ENCODE measurements at regions not wholly inside any gene's neighbourhood (a gene's known extent, or its start where the extent isn't known, plus 50 kb on each side); places are given as distances from the start of the nearest gene placed in this dataset.
A peak's percentile ranks its signal among the peaks of the same experiment; 100 is the strongest.

DNA sequence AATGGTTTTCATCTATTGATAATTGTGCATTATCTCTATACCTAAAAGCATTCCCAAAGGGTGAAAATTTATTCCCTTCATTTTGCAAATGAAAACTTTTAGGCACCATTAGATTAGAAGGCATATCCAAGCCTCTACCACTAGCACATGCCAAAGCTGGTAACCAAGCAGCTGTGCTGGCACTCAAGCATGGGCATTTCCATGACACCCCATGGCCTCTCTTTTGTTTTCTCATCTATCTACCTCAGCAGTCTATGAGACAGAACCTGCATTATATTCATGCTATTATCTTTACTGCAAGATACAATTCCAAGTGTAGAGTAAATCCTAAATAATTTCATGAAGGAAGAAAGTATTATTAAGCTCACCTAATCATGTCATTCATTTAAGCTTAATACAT lies 334.3 kb upstream of the LRRC7 start:
- no peak for DNase-seq (ENCODE audit: low spot score)

DNA sequence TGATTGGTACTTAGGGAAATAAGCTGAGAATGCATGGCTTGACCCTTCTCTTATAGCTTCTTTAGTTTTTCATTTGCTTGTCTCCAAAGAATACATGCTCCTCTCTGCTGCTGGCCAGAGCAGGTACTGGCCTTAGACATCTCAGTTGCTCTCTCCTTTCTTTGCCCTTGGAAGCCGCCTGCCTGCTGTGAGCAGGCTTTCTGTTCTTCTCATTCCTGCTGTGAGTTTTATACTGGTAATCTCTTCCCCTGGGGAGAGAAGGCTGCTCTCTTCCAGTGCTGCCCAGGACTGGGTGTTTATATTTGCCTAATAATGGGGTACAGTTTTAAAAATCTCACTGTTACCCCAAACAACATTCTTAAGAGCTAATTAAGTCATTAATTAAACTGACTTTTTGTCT lies 323.5 kb upstream of the LRRC7 start:
- DNase-seq (ENCODE audit: low spot score), result no peak

DNA sequence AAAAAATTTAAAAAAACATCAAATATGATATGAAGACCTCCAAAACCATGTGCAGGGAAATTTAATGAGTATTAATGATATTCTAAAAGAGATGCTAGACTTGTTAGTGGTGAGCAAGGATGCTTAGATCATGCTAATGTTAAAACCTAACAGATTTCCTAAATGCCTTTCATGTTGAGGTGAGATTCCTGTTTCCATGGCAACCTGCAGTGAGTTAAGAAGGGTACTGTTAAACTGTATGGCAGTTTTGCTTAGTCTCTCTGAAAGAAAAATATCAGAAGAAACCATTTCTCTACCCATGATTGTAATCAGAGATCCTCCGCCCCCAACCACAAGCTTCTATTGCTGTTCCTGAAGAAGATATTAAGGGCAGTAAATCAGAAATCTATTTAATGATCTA lies 321.6 kb upstream of the LRRC7 start:
- no peak for DNase-seq (ENCODE audit: low spot score)

DNA sequence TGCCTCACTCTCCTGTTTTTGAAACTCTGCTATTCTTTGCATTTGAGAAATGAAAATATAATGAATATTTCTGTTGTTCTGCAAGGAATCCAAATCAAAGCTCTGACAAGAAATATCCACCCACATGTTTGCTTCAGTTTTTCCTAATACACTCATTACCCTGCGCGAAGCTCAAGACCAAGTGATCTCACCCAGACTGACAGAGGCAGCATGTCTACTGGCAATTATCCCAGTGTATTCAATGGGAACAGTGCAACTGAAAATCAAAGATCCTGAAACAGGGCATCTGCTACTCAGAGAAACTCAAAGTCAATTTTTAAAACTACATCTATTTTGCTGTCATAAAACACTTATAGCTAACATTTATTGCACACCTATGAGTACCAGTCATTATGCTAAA lies 321.0 kb upstream of the LRRC7 start:
- DNase-seq (ENCODE audit: low spot score), result no peak

DNA sequence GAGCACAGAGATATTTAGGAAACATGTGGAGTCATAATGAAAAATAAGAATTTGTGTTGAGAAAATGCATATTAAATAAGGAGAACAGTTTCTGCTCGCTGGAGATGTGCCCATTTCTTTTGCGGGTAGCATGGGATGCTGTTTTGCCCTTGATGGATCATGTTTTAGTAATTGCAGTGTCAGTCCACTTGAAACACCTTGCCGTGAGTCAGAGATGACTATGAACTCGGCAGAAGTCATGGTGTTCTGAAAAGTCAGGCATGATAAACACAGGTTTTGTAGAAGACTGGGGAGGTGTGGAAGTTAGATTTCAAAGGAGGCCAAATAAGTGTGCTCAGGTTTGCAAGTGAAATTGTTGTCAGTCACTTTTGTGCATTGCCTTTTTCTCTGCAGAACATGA lies 315.0 kb upstream of the LRRC7 start:
- DNase-seq (ENCODE audit: low spot score), result no peak

DNA sequence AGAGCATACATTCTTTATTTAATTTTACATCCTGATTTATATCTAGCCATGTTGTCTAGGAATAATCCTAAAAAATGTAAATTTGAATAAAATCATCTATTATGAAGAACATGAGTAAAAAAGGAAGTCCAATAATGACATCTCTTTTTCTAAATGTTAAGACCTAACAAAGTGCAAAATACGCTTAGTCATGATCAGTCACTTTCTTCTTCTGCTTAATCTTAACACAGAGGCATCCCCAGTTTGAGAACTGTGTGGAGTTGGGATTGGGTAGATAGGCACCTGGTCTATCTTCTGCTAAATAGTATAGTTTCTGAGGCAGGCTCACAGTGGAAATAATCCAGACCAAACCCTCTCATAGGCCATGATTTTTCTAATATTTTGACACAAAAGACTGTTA lies 311.7 kb upstream of the LRRC7 start:
- no peak for DNase-seq (ENCODE audit: low spot score)

DNA sequence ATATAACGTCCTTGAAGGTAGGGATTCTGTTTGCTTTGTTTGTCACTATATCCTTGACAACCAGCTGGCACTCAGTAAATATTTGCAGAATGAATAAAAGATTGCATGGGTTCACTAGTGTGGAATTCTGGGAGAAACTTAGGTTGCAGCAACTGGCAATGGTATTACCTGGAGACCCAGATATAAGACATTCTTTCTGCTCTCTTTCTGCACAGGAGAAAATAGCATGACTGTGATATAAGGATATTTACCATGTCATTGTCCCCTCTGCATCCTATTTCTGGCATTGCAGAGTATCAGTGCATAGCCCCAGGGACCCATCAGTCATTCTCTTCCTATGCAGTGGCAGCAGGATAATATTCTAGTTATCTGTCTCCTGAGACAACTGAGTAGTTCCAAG lies 308.9 kb upstream of the LRRC7 start:
- DNase-seq (ENCODE audit: low spot score), result no peak

DNA sequence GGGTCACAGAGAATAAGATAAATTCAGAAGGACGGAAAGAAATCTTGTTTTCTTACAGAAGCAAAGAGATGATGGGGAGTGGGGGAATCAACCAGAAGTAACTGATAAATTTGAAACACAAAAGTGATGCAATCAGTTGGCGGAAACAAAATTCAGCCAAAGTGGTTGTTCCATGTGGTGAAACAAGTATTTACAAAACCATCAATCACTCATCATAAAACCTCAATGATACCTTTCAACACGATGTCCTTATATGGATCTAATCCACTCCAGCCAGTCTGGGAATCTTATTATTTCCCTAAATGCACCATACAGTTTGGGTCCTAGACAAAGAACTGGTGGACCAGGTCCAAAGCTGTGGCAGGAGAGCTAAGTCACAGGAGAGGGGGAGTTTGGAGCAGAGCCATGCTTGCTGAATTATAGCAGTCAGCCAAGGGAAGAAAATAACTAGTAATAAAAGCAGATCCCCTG lies 303.8 kb upstream of the LRRC7 start:
- no peak for DNase-seq (ENCODE audit: low spot score)

DNA sequence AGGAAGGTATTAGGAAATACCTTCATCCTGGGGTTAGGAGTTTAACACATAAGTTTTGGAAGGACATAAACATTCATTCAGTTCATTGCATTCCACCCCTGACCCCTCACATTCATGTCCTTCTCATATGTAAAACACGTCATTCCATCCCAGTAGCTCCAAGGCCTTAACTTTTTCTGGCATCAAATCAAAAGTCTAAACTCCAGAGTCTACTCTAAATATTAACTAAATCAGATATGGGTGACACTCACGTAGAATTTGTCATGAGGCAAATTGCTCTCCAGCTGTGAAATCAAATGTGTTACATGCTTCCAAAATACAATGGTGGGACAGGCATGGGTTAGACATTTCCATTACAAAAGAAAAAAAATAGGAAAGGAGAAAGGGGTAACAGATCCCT lies 298.2 kb upstream of the LRRC7 start:
- DNase-seq (ENCODE audit: low spot score), result no peak

DNA sequence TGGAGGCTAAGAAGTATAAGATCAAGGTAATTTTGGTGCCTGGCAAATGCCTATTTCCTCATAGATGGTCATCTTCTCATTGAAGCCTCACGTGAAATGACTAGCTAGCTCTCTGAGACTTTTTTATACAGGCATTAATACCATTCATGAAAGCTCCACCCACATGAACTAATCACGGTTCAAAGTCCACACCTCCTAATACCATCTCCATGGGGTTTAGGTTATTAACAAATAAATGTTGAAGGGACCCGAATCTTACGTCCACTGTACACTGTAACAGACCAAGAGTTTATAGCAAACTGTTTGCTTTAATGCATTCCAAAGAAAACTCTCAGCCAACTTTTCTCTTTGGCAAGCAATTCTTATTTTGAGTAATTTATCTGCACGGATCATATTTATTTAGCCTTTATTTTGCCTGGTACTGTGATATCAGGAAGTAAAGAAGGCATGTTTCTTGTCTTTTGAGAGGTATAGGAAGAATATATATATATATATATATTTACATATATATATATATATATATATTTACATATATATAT lies 296.1 kb upstream of the LRRC7 start:
- DNase-seq (ENCODE audit: low spot score), result no peak

DNA sequence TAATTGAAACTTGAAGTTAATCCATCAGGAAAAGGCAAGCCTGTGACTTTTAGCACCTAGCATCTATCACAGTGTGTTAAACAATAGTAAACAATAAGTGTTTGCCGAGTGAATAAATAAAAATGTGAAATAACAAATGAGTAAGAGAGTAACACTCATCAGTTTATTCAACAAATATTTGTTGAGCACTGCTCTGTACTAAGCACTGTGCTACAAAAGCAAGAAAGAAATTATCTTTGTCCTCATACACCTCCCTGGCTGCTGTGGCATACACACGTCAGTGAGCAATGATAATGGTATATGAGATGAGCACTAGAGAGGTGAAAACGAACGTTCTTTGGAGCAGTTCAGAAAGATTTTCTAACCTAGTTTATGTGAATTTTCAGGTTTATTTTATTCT lies 295.0 kb upstream of the LRRC7 start:
- no peak for DNase-seq (ENCODE audit: low spot score)

DNA sequence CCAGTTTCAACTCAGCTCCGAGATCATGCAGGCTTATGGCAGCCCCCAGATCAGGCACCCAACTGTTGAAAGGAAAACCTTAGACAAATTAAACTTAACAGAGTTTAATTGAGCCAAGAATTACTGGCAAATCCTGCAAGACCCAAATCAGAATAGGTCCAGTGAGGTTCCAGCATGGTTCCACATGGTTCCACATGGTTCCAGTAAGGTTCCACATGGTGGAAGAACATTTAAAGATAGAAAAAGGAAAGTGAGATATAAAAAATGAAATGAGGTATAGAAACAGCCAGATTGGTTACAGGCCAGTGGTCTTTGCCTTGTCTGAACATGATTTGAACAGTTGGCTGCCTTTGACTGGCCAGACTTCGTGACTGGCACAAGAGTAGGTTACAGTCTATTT lies 288.8 kb upstream of the LRRC7 start:
- no peak for DNase-seq (ENCODE audit: low spot score)

DNA sequence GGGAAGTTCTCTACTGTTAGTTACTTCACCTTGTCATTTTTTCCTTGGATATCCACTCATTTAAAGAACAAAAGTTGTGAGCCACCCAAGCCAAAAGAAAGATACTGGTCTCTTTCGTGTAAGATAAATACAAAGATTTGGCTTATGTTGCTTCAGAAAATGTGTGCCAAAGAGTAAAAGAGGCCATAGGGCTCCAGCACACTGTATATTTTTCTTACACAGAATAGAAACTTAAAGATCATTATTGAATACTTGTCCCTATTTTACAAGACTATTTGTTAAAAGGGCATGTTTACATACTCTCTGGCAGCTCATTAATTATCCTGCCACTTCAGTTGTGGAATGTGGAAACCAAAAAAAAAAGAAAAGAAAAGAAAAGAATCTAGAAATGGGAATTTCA lies 284.2 kb upstream of the LRRC7 start:
- no peak for DNase-seq (ENCODE audit: low spot score)

DNA sequence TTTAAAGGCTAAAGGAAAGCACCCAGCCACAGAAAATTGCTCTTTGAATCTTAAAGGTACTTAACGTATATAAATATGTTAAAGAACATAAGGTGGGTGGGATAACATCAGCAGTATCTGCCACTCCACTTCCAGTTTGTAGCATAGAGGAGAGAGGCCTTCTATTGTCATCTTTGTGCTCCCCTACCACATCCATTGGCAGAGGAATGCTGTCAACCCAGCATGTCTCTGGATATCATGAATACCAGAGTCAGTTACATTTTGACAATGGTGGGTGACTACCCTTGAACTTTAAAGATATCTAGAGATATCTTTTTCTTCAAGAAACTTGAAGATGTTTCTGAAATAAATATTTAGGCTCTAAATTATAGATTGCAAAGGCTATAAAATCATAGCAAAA lies 283.2 kb upstream of the LRRC7 start:
- no peak for DNase-seq (ENCODE audit: low spot score)

DNA sequence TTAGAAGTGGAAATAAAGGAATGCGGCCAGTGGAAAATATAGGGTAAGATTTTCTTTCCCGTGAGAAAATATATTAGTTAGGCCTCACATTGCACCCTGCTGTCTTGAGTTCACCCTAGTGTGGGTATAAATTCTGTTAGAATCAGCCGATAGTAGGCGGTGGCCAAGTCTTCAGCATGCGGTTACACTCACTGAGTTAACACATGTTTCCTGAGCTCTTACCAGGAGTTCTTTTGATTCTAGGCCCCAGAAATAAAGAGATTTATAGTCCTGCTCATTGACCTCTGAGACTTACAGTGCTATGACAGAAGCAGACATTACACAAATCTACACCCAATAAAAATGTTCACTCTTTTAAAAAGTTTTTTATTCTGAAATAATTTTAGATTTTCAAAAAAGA lies 279.3 kb upstream of the LRRC7 start:
- no peak for DNase-seq (ENCODE audit: low spot score)

DNA sequence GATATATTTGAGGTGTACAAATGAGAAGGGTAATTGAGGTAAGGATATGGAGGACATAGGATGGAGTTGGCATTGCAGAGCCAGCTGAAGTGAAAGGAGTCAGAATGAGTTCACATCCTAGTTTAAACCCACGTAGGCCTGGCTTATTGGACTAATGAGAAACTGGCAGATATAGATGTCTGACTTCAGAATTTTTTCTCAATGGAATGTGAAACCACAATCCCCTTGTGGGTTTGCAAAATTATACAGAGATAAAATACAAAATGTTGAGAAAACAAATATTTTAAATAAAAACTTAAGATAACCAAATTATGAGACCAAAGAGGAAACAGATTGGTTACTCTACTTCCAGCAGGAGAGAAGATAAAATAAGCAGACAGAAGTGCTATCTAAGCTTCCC lies 277.4 kb upstream of the LRRC7 start:
- no peak for DNase-seq (ENCODE audit: low spot score)

DNA sequence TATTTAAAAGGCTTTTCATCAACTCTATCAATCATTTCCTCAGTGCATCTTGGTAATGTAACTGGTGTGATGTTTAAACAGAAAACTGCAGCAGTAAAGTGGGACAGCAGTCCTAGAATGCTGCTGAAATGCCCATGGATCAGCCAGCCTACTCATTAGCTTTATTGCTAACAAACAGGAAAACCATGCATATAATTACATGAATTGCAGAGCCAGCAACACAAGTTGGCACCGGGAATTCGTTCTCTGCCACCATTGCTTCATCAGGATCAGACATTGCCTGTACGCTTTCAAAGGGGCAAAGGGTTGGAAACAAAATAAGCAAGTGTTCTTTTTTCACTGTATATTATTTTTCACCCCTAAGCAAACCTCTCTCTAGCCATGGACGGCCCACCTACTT lies 276.2 kb upstream of the LRRC7 start:
- no peak for DNase-seq (ENCODE audit: low spot score)

DNA sequence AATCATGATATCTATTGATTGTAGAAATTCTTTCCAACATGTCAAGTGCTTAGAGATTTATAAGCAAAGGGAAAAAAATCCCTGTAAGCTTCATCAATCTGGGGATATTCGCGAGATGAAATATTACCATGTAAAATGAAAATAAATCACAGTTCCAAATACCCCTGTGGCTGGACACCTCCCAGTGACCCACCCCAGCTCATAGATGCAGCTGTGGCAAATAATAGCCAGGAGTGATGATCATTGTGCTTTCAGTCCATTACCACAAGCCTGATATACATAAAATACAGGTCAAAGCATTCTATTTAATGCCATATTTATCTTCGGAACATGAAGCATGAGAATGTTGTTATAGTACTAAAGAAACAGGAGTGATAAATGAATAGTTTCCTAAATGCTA lies 274.9 kb upstream of the LRRC7 start:
- no peak for DNase-seq (ENCODE audit: low spot score)

DNA sequence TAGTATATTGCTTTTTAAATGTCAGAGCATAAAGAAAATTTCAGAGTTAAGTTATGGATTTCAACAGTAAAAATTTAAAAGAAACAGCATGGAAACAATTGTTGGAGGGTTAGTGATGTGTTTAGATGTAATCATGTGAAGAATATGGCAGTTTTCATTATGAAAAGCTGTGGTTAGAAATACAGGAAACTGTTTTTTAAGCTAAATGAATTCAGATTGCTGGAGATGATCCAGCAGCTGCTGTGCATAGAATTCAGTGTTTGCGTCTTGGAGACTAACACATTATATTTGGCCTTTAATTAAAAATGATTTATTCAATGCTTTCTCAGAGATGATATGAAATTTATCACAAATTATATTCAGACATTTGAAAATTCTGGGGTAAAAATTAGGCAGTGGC lies 273.6 kb upstream of the LRRC7 start:
- DNase-seq (ENCODE audit: low spot score), result no peak

DNA sequence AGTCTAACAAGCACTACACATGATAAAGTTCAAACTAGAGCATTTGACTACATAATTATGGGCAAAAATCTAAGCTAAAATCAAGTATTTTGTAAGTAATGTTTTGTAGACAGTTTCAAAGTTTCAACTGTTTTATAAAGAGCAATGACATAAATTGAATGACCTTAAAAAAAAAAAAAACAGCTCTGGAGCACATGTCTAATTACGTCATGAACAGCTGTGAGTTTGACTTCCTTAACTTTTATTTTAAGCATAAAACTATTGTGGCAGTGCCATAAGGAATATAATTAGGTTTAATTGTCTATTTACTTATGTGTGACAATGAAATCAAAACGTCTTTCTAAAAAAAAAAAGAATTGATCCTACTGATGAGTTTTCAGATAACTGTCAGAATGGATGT lies 272.5 kb upstream of the LRRC7 start:
- no peak for DNase-seq (ENCODE audit: low spot score)

DNA sequence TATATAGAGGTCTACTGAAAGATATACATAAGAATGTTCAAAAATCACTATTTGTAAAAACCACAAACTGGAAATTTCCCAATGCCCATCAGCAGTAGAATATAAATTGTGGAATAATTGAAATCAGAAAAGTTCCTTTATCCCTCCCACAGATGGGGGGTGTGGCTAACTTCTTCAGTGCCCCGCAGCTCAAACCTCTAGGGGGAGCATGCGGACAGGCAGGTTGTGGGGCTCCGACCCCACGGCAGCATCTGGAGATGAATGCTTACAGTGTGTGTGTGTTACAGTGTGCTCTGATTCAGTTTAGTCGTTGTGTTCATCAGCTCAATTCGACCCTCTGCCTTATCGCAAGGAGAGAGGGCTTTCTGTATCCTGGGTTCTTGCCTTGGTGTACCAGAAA lies 262.1 kb upstream of the LRRC7 start:
- peak; percentile 11 for DNase-seq (ENCODE audit: low spot score)

DNA sequence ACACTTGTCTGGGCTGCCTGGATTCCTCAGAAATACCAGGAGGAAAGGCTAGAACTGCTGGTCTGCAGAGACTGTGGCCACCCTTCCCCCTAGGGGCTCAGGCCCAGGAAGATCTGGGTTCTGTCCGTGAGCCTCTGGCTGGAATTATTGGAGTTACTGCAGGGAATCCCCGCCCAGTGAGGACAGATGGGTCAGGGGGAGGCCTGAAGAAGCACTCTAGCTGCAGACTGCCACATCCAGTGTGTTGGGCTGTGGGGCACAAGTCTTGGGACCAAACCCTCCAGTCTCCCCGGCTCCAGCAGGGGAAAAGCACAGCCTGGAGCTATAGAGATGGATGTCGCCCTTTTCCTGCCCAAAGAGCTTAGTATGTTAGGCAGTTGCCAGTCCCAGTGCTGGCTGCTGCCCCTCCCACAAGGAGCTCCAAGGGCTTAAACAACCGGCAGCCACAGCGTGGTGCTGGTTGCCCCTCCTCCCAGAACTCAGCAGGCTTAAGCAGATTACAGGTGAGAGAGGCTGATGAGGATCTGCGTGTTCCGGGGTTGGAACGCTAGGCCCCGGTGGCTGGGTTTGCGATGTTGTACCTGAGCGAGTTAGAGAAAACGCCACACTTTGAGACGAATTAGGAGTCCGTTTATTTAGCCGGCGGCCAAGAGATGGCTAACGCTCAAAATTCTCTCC lies 255.5 kb upstream of the LRRC7 start:
- DNase-seq (ENCODE audit: low spot score), result no peak

DNA sequence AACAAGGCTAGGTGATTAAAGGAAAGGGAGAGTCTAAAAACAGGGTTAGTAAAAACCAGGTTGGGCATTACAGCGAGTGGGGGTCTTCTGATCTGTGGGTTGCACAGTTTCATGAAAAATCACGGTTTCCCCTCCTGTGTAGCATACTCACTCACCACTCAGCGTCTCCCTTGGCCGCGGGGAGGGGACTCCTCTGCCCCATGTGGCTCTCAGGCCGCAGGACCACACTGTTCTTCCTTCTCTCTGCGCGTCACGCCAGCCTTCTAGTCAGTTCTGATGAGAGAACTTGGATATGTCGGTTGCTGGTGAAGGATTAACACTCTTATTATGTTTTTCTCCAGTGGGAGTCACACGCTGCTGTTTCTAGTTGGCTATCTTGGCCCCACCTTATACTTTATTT lies 254.6 kb upstream of the LRRC7 start:
- no peak for DNase-seq (ENCODE audit: low spot score)

DNA sequence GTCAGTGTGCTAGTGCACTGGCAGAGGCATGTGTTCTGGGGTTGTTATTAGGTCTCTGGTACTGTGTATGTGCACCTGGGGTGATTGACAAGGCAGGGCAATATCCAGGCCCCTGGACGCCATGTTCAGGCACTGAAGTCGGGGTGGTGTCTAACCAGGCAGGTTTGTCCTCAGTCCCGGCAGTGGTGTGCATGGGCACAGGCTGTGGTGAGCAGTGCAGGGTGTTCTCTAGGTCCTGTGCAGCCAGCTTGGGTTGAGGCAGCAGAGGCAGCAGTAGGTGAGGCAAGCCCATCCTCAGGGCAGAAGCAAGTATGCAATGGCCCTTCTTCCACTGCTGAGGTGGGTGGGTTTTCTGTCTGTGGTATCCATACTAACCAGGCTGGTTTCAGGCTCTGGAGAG lies 252.3 kb upstream of the LRRC7 start:
- no peak for DNase-seq (ENCODE audit: low spot score)

DNA sequence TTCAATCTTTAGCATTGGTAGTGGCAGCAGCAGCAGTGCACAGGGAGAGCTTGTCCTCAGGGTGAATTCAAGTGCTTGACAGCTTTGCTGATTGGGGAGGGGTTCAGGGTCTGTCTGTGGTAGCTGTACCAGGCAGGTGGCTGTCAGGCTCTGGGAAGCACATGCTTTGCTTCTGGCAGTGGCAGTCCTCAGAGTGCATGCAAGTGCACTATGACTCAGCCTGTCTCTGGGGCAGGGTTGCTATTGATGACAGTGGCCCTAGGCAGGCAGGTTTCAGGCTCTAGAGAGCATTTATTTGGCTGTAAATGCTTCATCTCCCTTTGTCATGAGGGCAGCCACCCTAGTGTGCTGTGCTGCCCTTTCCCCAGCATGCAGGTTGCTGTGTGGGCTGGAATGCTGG lies 251.9 kb upstream of the LRRC7 start:
- no peak for DNase-seq (ENCODE audit: low spot score)
